CD14-positive monocyte (primary cell): ENCODE measurements at regions not wholly inside any gene's neighbourhood (a gene's known extent, or its start where the extent isn't known, plus 50 kb on each side); places are given as distances from the start of the nearest gene placed in this dataset.

Source experiments
- DNase-seq, 3 donors: peaks; one replicate each; pipeline ENCODE4 v3.0.0-alpha.2; 2011 to 2022
- H2AFZ ChIP-seq: 2 replicates; pipeline ENCODE4 v1.6.0; 2012; ENCODE audit warnings: mild to moderate bottlenecking, low read depth, low read length, inconsistent platforms; ENCODE audit not compliant: insufficient read depth, poor library complexity, severe bottlenecking
- H3K27ac ChIP-seq, 2 donors: 1 replicate in 1 of 2; 2 replicates in 1 of 2; pipeline ENCODE4 v1.5.1; 2012 to 2013; ENCODE audit warnings: low read length in 2 of 2, control low read depth in 1 of 2, inconsistent platforms in 1 of 2, low read depth in 1 of 2, mild to moderate bottlenecking in 1 of 2
- H3K27me3 ChIP-seq, 2 donors: one replicate each; pipeline versions ENCODE4 v1.6.0 to v1.6.1; 2011 to 2013; ENCODE audit warnings: low read length in 2 of 2; ENCODE audit not compliant: control insufficient read depth in 2 of 2, insufficient read depth in 2 of 2
- H3K36me3 ChIP-seq, 2 donors: replicated peaks in 1 of 2; 1 replicate in 1 of 2; 2 replicates in 1 of 2; pipeline versions ENCODE4 v1.5.1 to v1.6.1; 2012 to 2013; ENCODE audit warnings: low read length in 2 of 2, control low read depth in 1 of 2, inconsistent platforms in 1 of 2, mild to moderate bottlenecking in 1 of 2; ENCODE audit not compliant: insufficient read depth in 2 of 2, control insufficient read depth in 1 of 2
- H3K4me1 ChIP-seq, 2 donors: 1 replicate in 1 of 2; 2 replicates in 1 of 2; pipeline versions ENCODE4 v1.5.1 to v1.6.1; 2012 to 2013; ENCODE audit warnings: low read length in 2 of 2, control low read depth in 1 of 2, inconsistent platforms in 1 of 2, mild to moderate bottlenecking in 1 of 2, moderate library complexity in 1 of 2; ENCODE audit not compliant: insufficient read depth in 2 of 2, control insufficient read depth in 1 of 2
- H3K4me2 ChIP-seq: replicated peaks from 2 replicates; pipeline ENCODE3; 2012; ENCODE audit warnings: low read length, moderate library complexity, mild to moderate bottlenecking; ENCODE audit not compliant: poor library complexity, severe bottlenecking; ENCODE audit errors: extremely low read depth
- H3K4me3 ChIP-seq, 3 experiments: fragments of 200-600 bp in 1 of 3; sonication (generic) in 1 of 3; replicated peaks in 1 of 3; 1 replicate in 2 of 3; 2 replicates in 1 of 3; pipeline ENCODE4 v1.5.1; 2011 to 2013; ENCODE audit warnings: low read length in 3 of 3, mild to moderate bottlenecking in 3 of 3, control low read depth in 2 of 3, low read depth in 2 of 3, inconsistent platforms in 1 of 3, moderate library complexity in 1 of 3
- H3K79me2 ChIP-seq: 2 replicates; pipeline ENCODE4 v1.6.0; 2012; ENCODE audit warnings: mild to moderate bottlenecking, control low read depth, inconsistent platforms, low read length, moderate library complexity; ENCODE audit not compliant: insufficient read depth
- H3K9ac ChIP-seq: 2 replicates; pipeline ENCODE4 v1.6.0; 2017; ENCODE audit warnings: low read length, mild to moderate bottlenecking; ENCODE audit not compliant: insufficient read depth, poor library complexity, severe bottlenecking
- H3K9me3 ChIP-seq, 2 donors: replicated peaks in 1 of 2; 1 replicate in 1 of 2; 2 replicates in 1 of 2; pipeline versions ENCODE4 v1.5.1 to v1.6.1; 2012 to 2013; ENCODE audit warnings: low read length in 2 of 2, control low read depth in 1 of 2; ENCODE audit not compliant: control insufficient read depth in 1 of 2, insufficient read depth in 1 of 2
- H4K20me1 ChIP-seq: 2 replicates; pipeline ENCODE4 v1.6.0; 2012; ENCODE audit warnings: mild to moderate bottlenecking, low read length, control low read depth, moderate library complexity; ENCODE audit not compliant: insufficient read depth
- H3K27ac Mint-ChIP-seq, 7 donors: one replicate each; pipeline ENCODE4 v1.8.0; 2020; ENCODE audit warnings: mild to moderate bottlenecking in 7 of 7, mixed read lengths in 7 of 7, moderate library complexity in 6 of 7, inconsistent platforms in 2 of 7
- H3K27me3 Mint-ChIP-seq, 3 donors: one replicate each; pipeline ENCODE4 v1.8.0; 2021 to 2022; ENCODE audit warnings: low read depth in 3 of 3, mild to moderate bottlenecking in 3 of 3, mixed read lengths in 3 of 3, moderate library complexity in 3 of 3, inconsistent platforms in 1 of 3
- H3K36me3 Mint-ChIP-seq, 2 donors: one replicate each; pipeline ENCODE4 v1.8.0; 2020; ENCODE audit warnings: mixed read lengths in 2 of 2, inconsistent platforms in 1 of 2, mild to moderate bottlenecking in 1 of 2
- H3K4me1 Mint-ChIP-seq: one replicate; pipeline ENCODE4 v1.8.0; 2020; ENCODE audit warnings: mild to moderate bottlenecking, mixed read lengths
- H3K4me3 Mint-ChIP-seq, 2 donors: one replicate each; pipeline ENCODE4 v1.8.0; 2020; ENCODE audit warnings: mild to moderate bottlenecking in 2 of 2, mixed read lengths in 2 of 2, moderate library complexity in 1 of 2
- H3K9me3 Mint-ChIP-seq, 7 donors: one replicate each; pipeline ENCODE4 v1.8.0; 2020 to 2022; ENCODE audit warnings: mixed read lengths in 7 of 7, mild to moderate bottlenecking in 6 of 7, moderate library complexity in 6 of 7, inconsistent platforms in 2 of 7
- WGBS: methylation state at CpG from one replicate; pipeline ENCODE4 v1.1.5; 2013; ENCODE audit warnings: missing lambda C conversion rate; ENCODE audit not compliant: insufficient coverage; 5-methylcytosine and 5-hydroxymethylcytosine counted together
- intact Hi-C, 2 donors: fragments of 100-400 bp; cut with micrococcal nuclease; formaldehyde crosslinking; loops; one replicate each; pipeline versions ENCODE4 v1.15.0 to v1.15.1; 2023
- TF ChIP-seq, protein P1 (sequence below): fragments of 200-600 bp; IDR thresholded peaks from one replicate; pipeline ENCODE4 v1.8.0; 2022; ENCODE audit warnings: antibody characterized with exemption, mild to moderate bottlenecking

DNA sequence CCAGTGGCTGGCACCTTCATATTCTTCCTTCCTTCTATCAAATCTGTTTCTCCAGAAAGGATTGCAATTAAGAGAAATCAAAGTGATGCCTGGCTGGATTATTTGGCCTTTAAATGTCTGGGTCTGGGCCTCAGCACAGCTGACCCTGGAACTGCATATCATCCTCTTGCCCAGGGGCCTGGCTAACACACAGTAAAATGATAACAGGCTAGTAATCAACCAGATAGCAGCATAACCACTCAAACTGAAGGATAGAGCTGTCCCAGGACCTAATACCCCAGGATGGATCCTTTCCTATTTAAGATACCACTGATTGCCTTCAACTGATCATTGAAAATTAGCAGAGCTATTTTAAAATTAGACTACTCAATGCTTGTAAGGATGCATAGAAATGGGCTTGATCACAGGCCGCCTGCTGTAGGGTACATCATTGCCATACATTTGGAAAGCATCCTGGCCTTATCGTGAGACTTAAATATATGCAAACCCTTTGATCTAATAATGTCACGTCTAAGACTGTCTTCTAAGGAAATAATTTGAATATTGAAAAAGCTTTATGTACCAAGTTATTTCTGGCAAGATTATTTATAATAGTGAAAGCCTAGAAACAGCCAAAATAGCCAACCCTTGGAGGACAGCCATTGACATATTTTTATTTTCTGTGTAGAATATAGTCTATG, 144.0 kb upstream of the CHST15 start:
- Mint-ChIP-seq H3K4me3 (no peak overlapping the region), H3K4me1 (peaks cover 5% of the 10 kb centered on the region), H3K27ac (no peak overlapping the region), H3K27me3 (peaks cover 4 to 9% (median 6%) of the 10 kb centered on the region in 3 donors), H3K36me3 (no peaks in the 10 kb centered on the region), H3K9me3 (peaks cover 2 to 10% (median 4%) of the 10 kb centered on the region in 7 donors)
- TF ChIP-seq, protein P1, sequence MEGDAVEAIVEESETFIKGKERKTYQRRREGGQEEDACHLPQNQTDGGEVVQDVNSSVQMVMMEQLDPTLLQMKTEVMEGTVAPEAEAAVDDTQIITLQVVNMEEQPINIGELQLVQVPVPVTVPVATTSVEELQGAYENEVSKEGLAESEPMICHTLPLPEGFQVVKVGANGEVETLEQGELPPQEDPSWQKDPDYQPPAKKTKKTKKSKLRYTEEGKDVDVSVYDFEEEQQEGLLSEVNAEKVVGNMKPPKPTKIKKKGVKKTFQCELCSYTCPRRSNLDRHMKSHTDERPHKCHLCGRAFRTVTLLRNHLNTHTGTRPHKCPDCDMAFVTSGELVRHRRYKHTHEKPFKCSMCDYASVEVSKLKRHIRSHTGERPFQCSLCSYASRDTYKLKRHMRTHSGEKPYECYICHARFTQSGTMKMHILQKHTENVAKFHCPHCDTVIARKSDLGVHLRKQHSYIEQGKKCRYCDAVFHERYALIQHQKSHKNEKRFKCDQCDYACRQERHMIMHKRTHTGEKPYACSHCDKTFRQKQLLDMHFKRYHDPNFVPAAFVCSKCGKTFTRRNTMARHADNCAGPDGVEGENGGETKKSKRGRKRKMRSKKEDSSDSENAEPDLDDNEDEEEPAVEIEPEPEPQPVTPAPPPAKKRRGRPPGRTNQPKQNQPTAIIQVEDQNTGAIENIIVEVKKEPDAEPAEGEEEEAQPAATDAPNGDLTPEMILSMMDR: no peak
- Histone ChIP-seq H3K36me3 (no peaks in the 10 kb centered on the region), H2AFZ (no peak overlapping the region), H3K27me3 (no peaks in the 10 kb centered on the region), H3K4me3 (no peak overlapping the region), H4K20me1 (no peaks in the 10 kb centered on the region), H3K9me3 (no peaks in the 10 kb centered on the region), H3K79me2 (no peaks in the 10 kb centered on the region), H3K9ac (no peak overlapping the region), H3K27ac (no peak overlapping the region), H3K4me1 (no peaks in the 10 kb centered on the region), H3K4me2 (no peak overlapping the region)
- intact Hi-C loops: no loop called here
- DNase-seq: no peak
- WGBS: no CpG with 5 or more reads among the region's 3 CpGs

DNA sequence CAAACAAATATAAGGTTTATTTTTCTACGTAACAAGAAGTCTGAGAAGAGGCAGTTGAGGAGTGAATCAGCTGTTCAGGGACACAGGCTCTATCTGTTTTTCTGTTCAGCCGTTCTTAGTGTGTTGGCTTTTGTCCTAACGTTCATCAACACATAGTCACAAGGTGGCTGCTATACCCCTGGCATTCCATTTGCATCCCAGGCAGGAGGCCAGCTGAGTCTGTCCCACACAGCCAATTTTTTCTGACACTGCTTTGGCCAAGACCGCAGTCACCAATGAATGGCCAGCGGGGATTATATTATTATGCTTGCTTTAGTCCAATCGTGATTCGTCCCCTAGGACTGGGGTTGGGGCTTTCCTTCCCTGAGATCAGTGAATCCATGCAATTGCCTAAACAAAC, 143.4 kb upstream of the CHST15 start:
- Mint-ChIP-seq H3K4me1 (peaks cover 5% of the 10 kb centered on the region), H3K36me3 (no peaks in the 10 kb centered on the region), H3K27ac (no peak overlapping the region), H3K4me3 (no peak overlapping the region), H3K9me3 (peaks cover 2 to 7% (median 4%) of the 10 kb centered on the region in 7 donors), H3K27me3 (peaks cover 4 to 9% (median 6%) of the 10 kb centered on the region in 3 donors)
- TF ChIP-seq, protein P1: no peak
- H2AFZ ChIP-seq: no peak overlapping the region
- H3K4me1 ChIP-seq: no peaks in the 10 kb centered on the region
- no peak overlapping the region for H3K4me3 ChIP-seq
- 100% methylated on average over 2 of the region's 7 CpGs for WGBS
- intact Hi-C loops: no loop called here
- no peaks in the 10 kb centered on the region for H4K20me1 ChIP-seq
- no peaks in the 10 kb centered on the region for H3K36me3 ChIP-seq
- H3K27me3 ChIP-seq: no peaks in the 10 kb centered on the region
- no peaks in the 10 kb centered on the region for H3K79me2 ChIP-seq
- H3K27ac ChIP-seq: no peak overlapping the region
- DNase-seq: no peak
- no peak overlapping the region for H3K4me2 ChIP-seq
- H3K9me3 ChIP-seq: no peaks in the 10 kb centered on the region
- no peak overlapping the region for H3K9ac ChIP-seq
